Breast epithelium (tissue), 4 donors: ENCODE measurements at regions not wholly inside any gene's neighbourhood (a gene's known extent, or its start where the extent isn't known, plus 50 kb on each side); places are given as distances from the start of the nearest gene placed in this dataset.

Source experiments
- DNase-seq, 2 donors: peaks; one replicate each; pipeline ENCODE4 v3.0.0-alpha.2; 2019; ENCODE audit warnings: low spot score in 2 of 2
- H3K27ac ChIP-seq, 2 donors: fragments of 200-600 bp; sonication (generic) in 1 of 2; one replicate each; pipeline ENCODE4 v1.5.1; 2016 to 2019; ENCODE audit warnings: mild to moderate bottlenecking in 1 of 2
- H3K27me3 ChIP-seq, 2 donors: fragments of 200-600 bp; sonication (generic) in 1 of 2; one replicate each; pipeline versions ENCODE4 v1.5.1 to v1.6.0; 2017 to 2019; ENCODE audit warnings: control low read depth in 1 of 2, mild to moderate bottlenecking in 1 of 2
- H3K36me3 ChIP-seq: fragments of 200-600 bp; one replicate; pipeline ENCODE4 v1.5.1; 2019
- H3K4me1 ChIP-seq, 2 donors: fragments of 200-600 bp; sonication (generic); one replicate each; pipeline ENCODE4 v1.5.1; 2016 to 2019; ENCODE audit warnings: control low read depth in 1 of 2
- H3K4me3 ChIP-seq, 3 donors: fragments of 200-600 bp; sonication (generic); 1 replicate in 2 of 3; 2 replicates in 1 of 3; pipeline ENCODE4 v1.5.1; 2016 to 2019; ENCODE audit warnings: mild to moderate bottlenecking in 3 of 3, moderate library complexity in 2 of 3
- H3K9me3 ChIP-seq, 2 donors: fragments of 200-600 bp; sonication (generic) in 1 of 2; one replicate each; pipeline ENCODE4 v1.5.1; 2016 to 2019; ENCODE audit warnings: control low read depth in 1 of 2
- POLR2A ChIP-seq: fragments of 450-650 bp; IDR thresholded peaks from one replicate; pipeline ENCODE4 v1.6.1; 2016; ENCODE audit warnings: antibody characterized with exemption, mild to moderate bottlenecking, moderate library complexity
- POLR2AphosphoS5 ChIP-seq, 3 donors: sonication (generic); formaldehyde crosslinking; IDR thresholded peaks; one replicate each; pipeline ENCODE4 v1.6.1; 2017; ENCODE audit warnings: antibody characterized with exemption in 3 of 3
- intact Hi-C: fragments of 100-400 bp; cut with DNase I; formaldehyde crosslinking; loops from one replicate; pipeline ENCODE4 v1.15.1; 2023; ENCODE audit warnings: low total_unique reads
- TF ChIP-seq, protein P1 (sequence below), 3 donors: fragments of 450-650 bp; IDR thresholded peaks; one replicate each; pipeline ENCODE4 v1.5.1; 2016 to 2017; ENCODE audit warnings: antibody characterized with exemption in 3 of 3, mild to moderate bottlenecking in 3 of 3, moderate library complexity in 3 of 3

DNA sequence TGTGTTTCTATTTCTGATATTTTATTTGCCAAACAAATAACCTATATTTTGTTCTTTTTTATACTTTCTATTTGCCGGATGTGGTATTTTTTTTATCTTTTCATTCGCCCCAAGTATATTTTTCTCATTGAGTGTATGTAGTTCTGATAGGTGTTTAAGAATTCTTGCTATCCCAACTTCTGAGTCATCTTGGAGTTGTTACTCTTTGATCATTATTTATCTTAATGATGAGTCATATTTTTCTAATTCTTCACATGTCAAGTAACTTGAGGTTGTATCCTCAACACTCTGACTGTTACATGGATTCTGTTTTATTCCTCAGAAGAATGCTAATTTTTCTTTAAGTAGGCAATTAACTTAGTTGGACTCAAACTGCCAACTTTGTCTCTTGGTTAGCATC lies 498.1 kb downstream of the TLE1 start:
- Histone ChIP-seq H3K9me3 (peaks cover 0 to 18% of the 10 kb centered on the region in 2 donors), H3K4me1 (no peaks in the 10 kb centered on the region), H3K4me3 (no peak overlapping the region), H3K27ac (no peak overlapping the region), H3K27me3 (no peaks in the 10 kb centered on the region), H3K36me3 (no peaks in the 10 kb centered on the region)
- no peak for TF ChIP-seq POLR2A
- TF ChIP-seq, protein P1, sequence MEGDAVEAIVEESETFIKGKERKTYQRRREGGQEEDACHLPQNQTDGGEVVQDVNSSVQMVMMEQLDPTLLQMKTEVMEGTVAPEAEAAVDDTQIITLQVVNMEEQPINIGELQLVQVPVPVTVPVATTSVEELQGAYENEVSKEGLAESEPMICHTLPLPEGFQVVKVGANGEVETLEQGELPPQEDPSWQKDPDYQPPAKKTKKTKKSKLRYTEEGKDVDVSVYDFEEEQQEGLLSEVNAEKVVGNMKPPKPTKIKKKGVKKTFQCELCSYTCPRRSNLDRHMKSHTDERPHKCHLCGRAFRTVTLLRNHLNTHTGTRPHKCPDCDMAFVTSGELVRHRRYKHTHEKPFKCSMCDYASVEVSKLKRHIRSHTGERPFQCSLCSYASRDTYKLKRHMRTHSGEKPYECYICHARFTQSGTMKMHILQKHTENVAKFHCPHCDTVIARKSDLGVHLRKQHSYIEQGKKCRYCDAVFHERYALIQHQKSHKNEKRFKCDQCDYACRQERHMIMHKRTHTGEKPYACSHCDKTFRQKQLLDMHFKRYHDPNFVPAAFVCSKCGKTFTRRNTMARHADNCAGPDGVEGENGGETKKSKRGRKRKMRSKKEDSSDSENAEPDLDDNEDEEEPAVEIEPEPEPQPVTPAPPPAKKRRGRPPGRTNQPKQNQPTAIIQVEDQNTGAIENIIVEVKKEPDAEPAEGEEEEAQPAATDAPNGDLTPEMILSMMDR (IDR thresholded peaks at IDR 0.05) = no peak
- TF ChIP-seq POLR2AphosphoS5 (IDR thresholded peaks at IDR 0.05) = no peak
- intact Hi-C loops = no loop called here
- DNase-seq = no peak

DNA sequence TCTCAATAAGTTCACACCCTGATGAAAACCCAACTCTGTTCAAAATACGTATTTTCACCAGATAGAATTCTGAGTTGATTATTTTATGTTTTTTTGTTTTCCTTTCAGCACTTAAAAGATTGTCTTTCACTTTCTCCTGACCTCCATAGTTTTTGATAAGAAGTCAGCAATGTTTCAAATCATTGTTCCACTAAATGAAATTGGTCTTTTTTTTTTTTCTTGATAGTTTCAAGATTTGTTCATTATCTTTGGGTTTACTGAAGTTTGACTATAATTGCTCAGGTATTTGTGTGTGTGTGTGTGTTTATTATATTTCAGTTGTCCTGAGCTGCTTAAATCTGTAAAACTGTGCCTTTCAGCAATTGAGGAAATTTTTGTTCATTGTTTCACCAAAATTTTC lies 498.7 kb downstream of the TLE1 start:
- no peak for DNase-seq
- Histone ChIP-seq H3K27me3 (no peaks in the 10 kb centered on the region), H3K36me3 (no peaks in the 10 kb centered on the region), H3K27ac (no peak overlapping the region), H3K4me3 (no peak overlapping the region), H3K4me1 (no peaks in the 10 kb centered on the region), H3K9me3 (peaks cover 0 to 18% of the 10 kb centered on the region in 2 donors)
- intact Hi-C loops = no loop called here
- TF ChIP-seq POLR2AphosphoS5 (IDR thresholded peaks at IDR 0.05) (no peak), POLR2A (no peak)
- TF ChIP-seq, protein P1 (IDR thresholded peaks at IDR 0.05) = no peak

DNA sequence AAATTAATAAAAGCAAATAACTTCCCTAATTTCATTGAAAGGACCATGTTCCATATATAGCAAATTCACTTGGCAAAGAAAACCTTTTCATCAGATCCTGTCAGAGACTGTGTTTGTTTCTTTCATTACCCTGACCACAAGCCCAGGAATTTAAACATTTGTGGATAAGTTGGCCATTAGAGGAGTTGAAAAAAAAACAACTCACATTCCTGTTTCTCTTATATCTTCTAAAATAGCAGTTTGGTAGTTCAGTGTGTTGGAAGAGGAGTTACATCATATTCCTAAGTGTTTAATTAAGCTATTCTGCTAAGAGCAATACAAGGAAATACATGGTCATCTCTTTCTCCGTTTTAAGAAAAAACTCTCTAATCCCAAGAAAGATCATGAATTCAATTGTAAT lies 505.6 kb downstream of the TLE1 start:
- Histone ChIP-seq H3K4me3 (no peak overlapping the region), H3K9me3 (no peaks in the 10 kb centered on the region), H3K27me3 (no peaks in the 10 kb centered on the region), H3K36me3 (no peaks in the 10 kb centered on the region), H3K4me1 (no peaks in the 10 kb centered on the region), H3K27ac (no peak overlapping the region)
- intact Hi-C loops = no loop called here
- no peak for TF ChIP-seq POLR2AphosphoS5 (IDR thresholded peaks at IDR 0.05)
- TF ChIP-seq POLR2A = no peak
- TF ChIP-seq, protein P1 (IDR thresholded peaks at IDR 0.05) = no peak
- DNase-seq = no peak

DNA sequence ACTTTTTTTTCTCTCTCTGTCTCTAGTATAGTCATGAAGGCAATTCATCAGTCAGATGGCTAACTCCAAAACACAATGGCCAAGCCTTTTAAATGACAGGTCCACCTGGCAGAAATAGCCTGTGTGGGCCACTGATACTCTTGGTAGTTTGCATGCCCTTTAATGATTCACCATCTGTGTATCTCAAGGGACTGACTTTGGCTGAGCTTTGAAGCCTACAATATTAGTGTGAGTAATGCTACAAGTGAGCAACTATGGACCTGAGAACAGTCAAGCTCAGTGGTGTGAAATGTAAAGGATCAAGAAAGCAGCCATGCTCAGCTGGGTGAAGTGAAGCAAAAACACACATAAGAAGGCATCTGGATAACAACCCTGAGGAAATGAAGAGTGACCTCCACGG lies 506.9 kb downstream of the TLE1 start:
- Histone ChIP-seq H3K27ac (no peak overlapping the region), H3K4me3 (no peak overlapping the region), H3K36me3 (no peaks in the 10 kb centered on the region), H3K4me1 (no peaks in the 10 kb centered on the region), H3K27me3 (no peaks in the 10 kb centered on the region), H3K9me3 (no peaks in the 10 kb centered on the region)
- intact Hi-C loops = no loop called here
- DNase-seq = no peak
- TF ChIP-seq POLR2AphosphoS5 (IDR thresholded peaks at IDR 0.05) = no peak
- TF ChIP-seq, protein P1 (IDR thresholded peaks at IDR 0.05) = no peak
- no peak for TF ChIP-seq POLR2A

GRCh38 chr9:81174023-81174422 lies 515.3 kb downstream of the TLE1 start:
- no peak for DNase-seq
- no peaks in the 10 kb centered on the region for H3K4me1 ChIP-seq
- TF ChIP-seq POLR2A (no peak), POLR2AphosphoS5 (IDR thresholded peaks at IDR 0.05) (no peak)
- TF ChIP-seq, protein P1 (IDR thresholded peaks at IDR 0.05) = no peak
- H3K36me3 ChIP-seq = no peaks in the 10 kb centered on the region
- no peak overlapping the region for H3K4me3 ChIP-seq
- peaks cover 0 to 7% of the 10 kb centered on the region in 2 donors for H3K9me3 ChIP-seq
- no peak overlapping the region for H3K27ac ChIP-seq
- H3K27me3 ChIP-seq = no peaks in the 10 kb centered on the region
- intact Hi-C loops = no loop called here
